Activated T-helper 2 cell treated with anti-CD3 and anti-CD28 coated beads, Interferon-gamma antibody, Interleukin-2, Interleukin-4, amounts not matched to agents 10 μg/mL and 5 μg/mL and 100 μg/mL, durations not matched to agents 14 hours and 24 hours and 36 hours (primary cell): ENCODE measurements at regions not wholly inside any gene's neighbourhood (a gene's known extent, or its start where the extent isn't known, plus 50 kb on each side); places are given as distances from the start of the nearest gene placed in this dataset.

Experiments
- DNase-seq: peaks from one replicate; pipeline ENCODE4 v3.0.0; 2021; ENCODE audit warnings: low spot score
- H3K27ac Mint-ChIP-seq: one replicate; pipeline ENCODE4 v1.8.0; 2021; ENCODE audit warnings: mixed read lengths
- H3K27me3 Mint-ChIP-seq: one replicate; pipeline ENCODE4 v1.8.0; 2021; ENCODE audit warnings: low read depth, mixed read lengths
- H3K36me3 Mint-ChIP-seq: one replicate; pipeline ENCODE4 v1.8.0; 2021; ENCODE audit warnings: low read depth, mixed read lengths
- H3K4me1 Mint-ChIP-seq: one replicate; pipeline ENCODE4 v1.8.0; 2021; ENCODE audit warnings: low read depth, mixed read lengths
- H3K4me3 Mint-ChIP-seq: one replicate; pipeline ENCODE4 v1.8.0; 2021; ENCODE audit warnings: low read depth, mild to moderate bottlenecking, moderate library complexity, mixed read lengths
- H3K9me3 Mint-ChIP-seq: one replicate; pipeline ENCODE4 v1.8.0; 2021; ENCODE audit warnings: mixed read lengths
- intact Hi-C: fragments of 100-400 bp; cut with micrococcal nuclease; formaldehyde crosslinking; loops from one replicate; pipeline ENCODE4 v1.15.1; 2023

DNA sequence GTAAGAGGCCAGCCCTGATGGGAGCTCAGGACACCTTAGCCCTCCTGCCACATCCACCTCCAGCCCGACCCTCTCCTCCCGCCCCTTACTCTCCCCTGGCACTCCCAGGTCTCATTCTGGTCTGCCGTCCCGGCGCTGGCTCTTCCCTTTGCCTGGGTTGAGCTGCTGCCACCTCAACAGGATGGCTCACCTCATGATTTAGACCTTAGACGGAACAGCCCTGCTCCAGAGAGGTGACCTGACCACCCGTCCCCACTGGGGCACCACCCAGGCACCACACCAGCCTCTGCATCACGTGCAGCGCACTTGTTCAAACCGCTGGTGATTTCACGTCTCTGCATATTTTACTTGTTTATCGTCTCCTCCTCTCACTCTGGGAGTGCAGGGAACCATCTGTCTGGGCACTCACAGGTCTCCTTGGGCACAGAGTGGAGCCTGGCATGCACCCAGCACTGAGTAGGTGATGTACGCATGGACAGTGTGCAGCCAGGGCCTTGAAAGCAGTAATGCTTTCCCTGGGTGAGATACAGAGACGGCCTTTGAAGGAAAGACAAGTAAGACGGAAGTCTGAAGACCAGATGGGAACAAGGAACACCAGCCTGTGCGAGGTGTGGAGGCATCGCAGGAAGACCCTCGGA is 183.1 kb downstream of the KATNAL1 start:
- no peaks in the 10 kb centered on the region for H3K36me3 Mint-ChIP-seq
- no peak for DNase-seq
- H3K27ac Mint-ChIP-seq: no peak overlapping the region
- H3K4me1 Mint-ChIP-seq: peaks cover 32% of the 10 kb centered on the region
- intact Hi-C loops: no loop called here
- H3K4me3 Mint-ChIP-seq: no peak overlapping the region
- H3K27me3 Mint-ChIP-seq: no peaks in the 10 kb centered on the region
- H3K9me3 Mint-ChIP-seq: no peaks in the 10 kb centered on the region

DNA sequence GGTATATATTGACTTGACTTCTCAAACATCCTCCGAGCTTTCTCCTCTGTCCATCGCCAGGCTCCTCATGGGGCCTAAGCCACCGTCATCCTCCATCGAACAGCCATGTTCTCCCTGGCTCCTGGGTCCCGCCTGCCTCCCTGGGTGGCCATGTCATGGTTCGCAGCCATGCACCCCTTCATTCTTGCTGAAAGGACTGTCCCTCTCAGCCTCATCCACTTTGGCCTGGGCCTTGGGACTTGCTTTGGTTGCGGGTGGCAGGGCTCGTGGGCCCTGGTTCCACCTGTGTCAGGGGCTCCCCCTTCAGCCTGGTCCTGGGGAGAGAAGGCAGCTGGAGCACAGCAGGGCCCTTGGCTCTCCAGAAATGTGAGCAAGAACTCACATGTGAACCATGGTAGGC is 183.8 kb downstream of the KATNAL1 start:
- intact Hi-C loops: no loop called here
- H3K27me3 Mint-ChIP-seq: no peaks in the 10 kb centered on the region
- no peak overlapping the region for H3K27ac Mint-ChIP-seq
- peaks cover 33% of the 10 kb centered on the region for H3K4me1 Mint-ChIP-seq
- H3K36me3 Mint-ChIP-seq: no peaks in the 10 kb centered on the region
- no peak for DNase-seq
- H3K9me3 Mint-ChIP-seq: no peaks in the 10 kb centered on the region
- H3K4me3 Mint-ChIP-seq: no peak overlapping the region

GRCh38 chr13:30121666-30122065 is 185.7 kb downstream of the KATNAL1 start:
- DNase-seq: no peak
- H3K4me3 Mint-ChIP-seq: no peak overlapping the region
- no peaks in the 10 kb centered on the region for H3K36me3 Mint-ChIP-seq
- intact Hi-C loops: no loop called here
- H3K9me3 Mint-ChIP-seq: no peaks in the 10 kb centered on the region
- peaks cover 34% of the 10 kb centered on the region for H3K4me1 Mint-ChIP-seq
- H3K27ac Mint-ChIP-seq: no peak overlapping the region
- H3K27me3 Mint-ChIP-seq: peaks cover 2% of the 10 kb centered on the region

- Mint-ChIP-seq H3K4me3 (no peak overlapping the region), H3K4me1 (peaks cover 34% of the 10 kb centered on the region), H3K27me3 (peaks cover 2% of the 10 kb centered on the region), H3K27ac (no peak overlapping the region), H3K9me3 (no peaks in the 10 kb centered on the region), H3K36me3 (no peaks in the 10 kb centered on the region)
- DNase-seq: no peak
- intact Hi-C loops: no loop called here
These were observed 186.1 kb downstream of the KATNAL1 start for GRCh38 chr13:30121244-30121643.

- no peak overlapping the region for H3K27ac Mint-ChIP-seq
- peaks cover 34% of the 10 kb centered on the region for H3K4me1 Mint-ChIP-seq
- no peaks in the 10 kb centered on the region for H3K9me3 Mint-ChIP-seq
- no peak for DNase-seq
- intact Hi-C loops: no loop called here
- peaks cover 2% of the 10 kb centered on the region for H3K27me3 Mint-ChIP-seq
- H3K4me3 Mint-ChIP-seq: no peak overlapping the region
- no peaks in the 10 kb centered on the region for H3K36me3 Mint-ChIP-seq
These were observed 187.1 kb downstream of the KATNAL1 start for GRCh38 chr13:30120133-30120822.

- peak; percentile 38 for DNase-seq
- no peaks in the 10 kb centered on the region for H3K9me3 Mint-ChIP-seq
- H3K36me3 Mint-ChIP-seq: no peaks in the 10 kb centered on the region
- H3K27ac Mint-ChIP-seq: peak overlapping the region; percentile 17
- intact Hi-C loops: loop anchor here (5.0 to 10.0 kb wide), 2 partner anchors 38 to 615 kb away; no protein-coding TSS in a partner anchor
- peaks cover 2% of the 10 kb centered on the region for H3K27me3 Mint-ChIP-seq
- H3K4me1 Mint-ChIP-seq: peaks cover 37% of the 10 kb centered on the region
- peak overlapping the region; percentile 9 for H3K4me3 Mint-ChIP-seq
These were observed 187.9 kb downstream of the KATNAL1 start for GRCh38 chr13:30119476-30119875.

- Mint-ChIP-seq H3K36me3 (no peaks in the 10 kb centered on the region), H3K27ac (no peak overlapping the region), H3K27me3 (peaks cover 4% of the 10 kb centered on the region), H3K9me3 (no peaks in the 10 kb centered on the region), H3K4me1 (peaks cover 47% of the 10 kb centered on the region), H3K4me3 (no peak overlapping the region)
- intact Hi-C loops: loop anchor here (5.0 to 10.0 kb wide), 2 partner anchors 41 to 612 kb away; no protein-coding TSS in a partner anchor
- DNase-seq: no peak
These were observed 191.0 kb downstream of the KATNAL1 start for GRCh38 chr13:30116379-30116778.

DNA sequence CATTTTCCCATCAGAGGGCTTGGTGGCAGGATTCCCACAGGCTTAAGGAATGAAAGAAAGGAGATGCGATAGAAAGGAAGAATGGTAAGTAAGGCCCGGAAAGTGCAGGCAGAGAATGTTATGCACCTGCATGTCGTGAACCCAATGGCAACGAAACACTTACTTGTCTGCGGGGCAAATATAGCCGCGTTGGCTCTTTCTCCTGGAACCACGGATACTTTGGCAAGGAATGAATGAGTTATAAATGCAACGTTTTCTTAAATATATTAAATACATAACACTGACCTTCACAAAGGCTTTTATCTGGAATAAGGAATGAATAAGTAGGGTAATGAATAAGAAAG is 192.1 kb downstream of the KATNAL1 start:
- intact Hi-C loops: loop anchor here (1.0 to 10.0 kb wide), 4 partner anchors 42 to 610 kb away; partner anchors contain the start of gene SLC7A1
- H3K27ac Mint-ChIP-seq: no peak overlapping the region

GRCh38 chr13:30114571-30115256 is 192.6 kb downstream of the KATNAL1 start:
- peak; percentile 86 for DNase-seq
- intact Hi-C loops: loop anchor here (1.0 to 10.0 kb wide), 4 partner anchors 43 to 610 kb away; partner anchors contain the start of gene SLC7A1
- Mint-ChIP-seq H3K27me3 (peaks cover 4% of the 10 kb centered on the region), H3K9me3 (no peaks in the 10 kb centered on the region), H3K4me1 (peaks cover 33% of the 10 kb centered on the region), H3K27ac (peak overlapping the region; percentile 26), H3K36me3 (no peaks in the 10 kb centered on the region), H3K4me3 (peak overlapping the region; percentile 76)

More for the DNA sequence above, 192.1 kb downstream of the KATNAL1 start:
- no peaks in the 10 kb centered on the region for H3K36me3 Mint-ChIP-seq
- no peak for DNase-seq
- H3K4me3 Mint-ChIP-seq: peak overlapping the region; percentile 59
- no peaks in the 10 kb centered on the region for H3K9me3 Mint-ChIP-seq
- H3K27me3 Mint-ChIP-seq: peaks cover 4% of the 10 kb centered on the region
- peaks cover 38% of the 10 kb centered on the region for H3K4me1 Mint-ChIP-seq

- Mint-ChIP-seq H3K4me1 (peaks cover 26% of the 10 kb centered on the region), H3K9me3 (no peaks in the 10 kb centered on the region), H3K36me3 (no peaks in the 10 kb centered on the region), H3K27ac (peak overlapping the region; percentile 26), H3K4me3 (peak overlapping the region; percentile 76), H3K27me3 (peaks cover 4% of the 10 kb centered on the region)
- intact Hi-C loops: loop anchor here (1.0 to 10.0 kb wide), 3 partner anchors 179 to 609 kb away; partner anchors contain the start of gene UBL3
- DNase-seq: no peak
These were observed 193.3 kb downstream of the KATNAL1 start for GRCh38 chr13:30113983-30114570.

DNA sequence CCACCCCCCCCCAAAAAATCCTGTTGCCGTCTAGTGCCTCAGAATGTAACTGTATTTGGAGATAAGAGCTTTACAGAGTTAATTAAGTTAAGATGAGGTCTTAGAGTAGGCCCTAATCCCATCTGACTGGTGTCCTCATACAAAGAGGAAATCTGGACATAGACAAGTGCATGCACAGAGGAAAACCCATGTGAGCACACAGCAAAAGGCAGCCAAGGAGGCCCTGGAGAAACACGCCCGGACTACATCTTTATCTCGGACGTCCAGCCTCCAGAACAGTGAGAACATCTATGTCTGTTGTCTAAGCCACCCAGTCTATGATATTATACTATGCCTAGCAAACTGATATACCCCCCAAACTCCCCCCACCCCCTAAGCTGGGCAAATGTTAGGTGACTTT is 193.8 kb downstream of the KATNAL1 start:
- H3K4me3 Mint-ChIP-seq: peak overlapping the region; percentile 76
- DNase-seq: no peak
- H3K4me1 Mint-ChIP-seq: peaks cover 25% of the 10 kb centered on the region
- H3K9me3 Mint-ChIP-seq: no peaks in the 10 kb centered on the region
- no peaks in the 10 kb centered on the region for H3K36me3 Mint-ChIP-seq
- H3K27me3 Mint-ChIP-seq: peaks cover 4% of the 10 kb centered on the region
- intact Hi-C loops: loop anchor here (1.0 to 10.0 kb wide), 3 partner anchors 179 to 609 kb away; partner anchors contain the start of gene UBL3
- no peak overlapping the region for H3K27ac Mint-ChIP-seq

DNA sequence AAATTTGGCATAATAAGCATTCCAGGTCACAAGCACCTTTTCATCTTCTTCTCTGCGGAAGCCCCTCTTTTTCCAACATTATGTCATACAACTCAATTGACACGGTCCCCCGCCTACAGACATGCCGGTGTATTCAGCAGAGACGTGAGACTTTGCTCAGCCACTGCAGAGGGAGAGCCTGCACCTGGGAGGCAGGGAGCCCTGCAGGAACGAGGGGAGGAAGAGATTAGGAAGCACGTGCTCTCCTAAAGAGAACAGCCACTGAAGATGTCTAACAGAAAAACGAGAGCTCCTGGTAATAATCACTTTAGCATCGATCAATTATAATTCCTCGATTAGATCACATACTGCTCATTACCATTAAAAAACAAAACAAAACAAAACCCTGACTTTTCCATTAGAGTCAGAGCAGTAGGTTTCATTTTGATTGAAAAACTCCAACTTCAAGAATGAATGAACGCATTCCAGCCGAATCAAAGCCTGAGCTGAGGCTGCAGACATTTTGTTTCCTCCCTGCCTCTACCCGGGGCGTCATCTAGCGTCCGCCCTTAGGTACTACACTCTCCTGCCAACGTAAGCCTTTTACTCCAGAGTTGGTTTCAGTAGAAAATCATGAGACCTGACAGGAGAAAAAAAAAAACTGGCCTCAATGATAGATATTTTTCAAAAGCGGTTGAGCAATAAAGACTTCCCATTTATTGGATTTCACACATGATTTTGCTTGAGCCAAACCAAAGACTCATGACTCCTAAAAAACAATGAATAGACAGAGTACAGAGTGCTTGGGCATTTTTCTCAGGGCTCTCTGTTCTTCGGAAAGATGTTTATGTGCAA is 194.5 kb downstream of the KATNAL1 start:
- Mint-ChIP-seq H3K27me3 (peaks cover 4% of the 10 kb centered on the region), H3K27ac (no peak overlapping the region), H3K4me3 (peak overlapping the region; percentile 50), H3K36me3 (no peaks in the 10 kb centered on the region), H3K4me1 (peaks cover 22% of the 10 kb centered on the region), H3K9me3 (no peaks in the 10 kb centered on the region)
- intact Hi-C loops: loop anchor here (1.0 to 10.0 kb wide), 3 partner anchors 178 to 608 kb away; partner anchors contain the start of gene UBL3
- peak; percentile 71 for DNase-seq
